GM03348 (cell line): ENCODE measurements at regions not wholly inside any gene's neighbourhood (a gene's known extent, or its start where the extent isn't known, plus 50 kb on each side); places are given as distances from the start of the nearest gene placed in this dataset.
A peak's percentile ranks its signal among the peaks of the same experiment; 100 is the strongest.
"Not testable (repeated sequence)": the region's sequence is repeated elsewhere in the genome, so short reads cannot be mapped to it uniquely, and the experiment has no call there.

ENCODE experiments used
- DNase-seq: peaks from one replicate; pipeline ENCODE4 v3.0.0; 2012; ENCODE audit warnings: low spot score

- no peak for DNase-seq
These were observed 63.1 kb downstream of the MTNR1B start for GRCh38 chr11:93032580-93032979.

DNA sequence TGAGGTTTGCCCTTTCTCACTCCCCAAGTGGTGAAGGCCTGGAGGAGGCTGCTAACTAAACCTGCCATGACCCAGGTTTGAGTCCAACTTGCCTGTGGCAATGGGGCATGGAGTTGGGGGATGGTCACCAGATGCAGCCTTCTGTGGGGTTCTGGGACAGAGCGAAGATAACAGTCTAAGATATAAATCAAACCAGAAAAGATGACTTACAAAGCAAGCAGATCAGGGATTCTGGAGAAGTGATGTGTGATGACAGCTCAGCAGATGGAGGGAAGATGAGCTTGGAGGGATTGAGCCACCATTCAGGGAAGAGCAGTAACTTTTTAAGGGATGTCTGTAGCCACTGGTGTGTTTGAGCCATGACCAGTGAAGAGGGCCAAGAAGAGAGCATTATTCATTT, 63.6 kb downstream of the MTNR1B start:
- no peak for DNase-seq

- DNase-seq = no peak
These were observed 64.7 kb downstream of the MTNR1B start for GRCh38 chr11:93034031-93034722.

DNA sequence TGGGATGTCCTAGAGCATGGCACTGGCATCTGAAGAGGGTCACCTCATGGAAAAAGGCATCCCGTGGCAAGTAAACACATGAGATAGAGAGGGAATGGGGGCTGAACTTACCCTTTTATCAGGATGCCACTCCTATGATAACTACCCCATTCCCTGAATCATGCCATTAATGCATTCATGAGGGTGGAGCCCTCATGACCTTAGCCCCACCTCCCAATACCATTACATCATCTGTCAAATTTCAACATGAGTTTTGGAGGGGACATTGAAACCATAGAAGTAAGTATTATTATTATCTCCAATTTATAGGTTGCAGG, 65.2 kb downstream of the MTNR1B start:
- no peak for DNase-seq

DNA sequence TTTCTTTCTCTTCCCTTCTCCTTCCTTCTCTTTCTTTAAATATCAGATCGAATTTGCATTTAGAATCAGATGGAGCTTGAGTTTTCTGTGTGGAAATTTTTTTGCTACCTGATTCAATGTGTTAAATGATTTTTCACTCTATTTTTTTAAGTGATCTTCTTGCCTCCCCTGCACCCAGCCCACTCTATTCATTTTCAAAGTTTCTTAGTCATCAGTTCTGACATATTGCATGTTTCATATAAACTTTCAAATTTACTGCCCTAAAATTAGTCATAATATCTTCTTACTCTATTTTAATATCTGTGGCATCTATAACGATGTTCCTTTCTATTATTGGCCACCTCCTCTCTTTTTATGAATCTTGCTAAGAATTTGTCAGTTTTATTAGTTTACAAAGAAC, 69.1 kb downstream of the MTNR1B start:
- DNase-seq = no peak

DNA sequence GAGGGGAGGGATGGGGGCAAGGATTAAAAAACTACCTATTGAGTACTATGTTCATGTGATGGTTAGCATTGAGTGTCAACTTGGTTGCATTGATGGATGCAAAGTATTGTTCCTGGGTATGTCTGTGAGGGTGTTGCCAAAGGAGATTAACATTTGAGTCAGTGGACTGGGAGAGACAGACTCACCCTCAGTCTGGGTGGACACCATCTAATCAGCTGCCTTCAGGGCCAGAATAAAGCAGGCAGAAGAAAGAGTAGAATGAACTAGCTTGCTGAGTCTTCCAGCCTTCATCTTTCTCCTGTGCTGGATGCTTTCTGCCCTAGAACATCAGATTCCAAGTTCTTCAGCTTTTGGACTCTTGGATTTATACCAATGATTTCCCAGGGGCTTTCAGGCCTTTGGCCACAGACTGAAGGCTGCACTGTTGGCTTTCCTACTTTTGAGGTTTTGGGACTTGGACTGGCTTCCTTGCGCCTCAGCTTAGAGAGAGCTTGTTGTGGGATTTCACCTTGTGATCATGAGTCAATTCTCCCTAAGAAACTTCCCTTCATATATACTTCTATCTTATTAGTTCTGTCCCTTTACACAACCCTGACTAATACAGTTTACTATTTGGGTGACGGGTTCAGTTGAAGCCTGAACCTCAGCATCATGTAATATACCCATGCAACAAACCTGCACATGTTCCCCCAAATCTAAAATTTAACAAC, 70.2 kb downstream of the MTNR1B start:
- DNase-seq = no peak

DNA sequence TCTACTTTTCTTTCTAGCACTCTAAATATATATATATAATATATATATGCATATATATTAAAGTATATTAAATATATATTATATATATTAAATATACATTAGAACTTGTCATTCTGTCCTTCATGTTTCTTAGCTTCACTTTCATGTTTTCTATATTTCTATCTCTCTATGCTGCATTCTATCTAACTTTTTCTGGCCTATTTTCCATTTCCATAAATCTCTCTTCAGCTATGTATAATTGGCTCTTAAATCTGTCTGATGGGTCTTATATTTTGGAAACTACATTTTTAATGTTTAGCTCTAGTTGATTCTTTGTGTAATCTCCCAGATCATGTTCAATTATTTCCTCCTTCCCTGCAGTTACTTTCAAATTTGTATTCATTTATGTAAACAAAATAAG, 72.2 kb downstream of the MTNR1B start:
- no peak for DNase-seq

DNA sequence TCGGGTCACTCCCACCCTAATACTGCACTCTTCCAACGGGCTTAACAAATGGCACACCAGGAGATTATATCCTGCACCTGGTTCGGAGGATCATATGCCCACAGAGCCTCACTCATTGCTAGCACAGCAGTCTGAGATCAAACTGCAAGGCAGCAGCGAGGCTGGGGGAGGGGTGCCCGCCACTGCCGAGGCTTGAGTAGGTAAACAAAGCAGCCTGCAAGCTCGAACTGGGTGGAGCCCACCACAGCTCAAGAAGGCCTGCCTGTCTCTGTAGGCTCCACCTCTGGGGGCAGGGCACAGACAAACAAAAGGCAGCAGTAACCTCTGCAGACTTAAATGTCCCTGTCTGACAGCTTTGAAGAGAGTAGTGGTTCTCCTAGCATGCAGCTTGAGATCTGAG, 73.7 kb downstream of the MTNR1B start:
- not testable (repeated sequence) for DNase-seq

DNA sequence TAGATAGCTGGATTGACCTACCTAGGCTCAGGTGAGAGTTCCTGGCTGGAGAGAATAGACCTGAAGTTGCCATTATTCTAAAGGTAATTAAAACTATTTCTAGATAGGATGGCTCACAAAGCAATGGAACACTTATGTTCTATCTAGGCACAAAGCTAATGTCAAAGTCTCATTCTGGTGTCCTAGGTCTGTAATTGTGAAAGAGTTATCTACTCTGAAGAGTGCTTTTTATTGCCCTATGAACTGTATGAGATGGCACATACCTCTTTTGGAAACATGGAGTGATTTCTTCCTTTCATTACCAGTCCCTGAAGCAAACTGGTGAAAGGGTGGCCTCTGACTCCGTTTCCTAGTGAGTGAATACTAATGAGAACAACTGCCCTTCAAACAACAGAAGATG, 80.3 kb downstream of the MTNR1B start:
- no peak for DNase-seq

- peak; percentile 43 for DNase-seq
These were observed 81.7 kb downstream of the MTNR1B start for GRCh38 chr11:93051186-93051585.

GRCh38 chr11:93053864-93054263, 84.4 kb downstream of the MTNR1B start:
- no peak for DNase-seq

DNA sequence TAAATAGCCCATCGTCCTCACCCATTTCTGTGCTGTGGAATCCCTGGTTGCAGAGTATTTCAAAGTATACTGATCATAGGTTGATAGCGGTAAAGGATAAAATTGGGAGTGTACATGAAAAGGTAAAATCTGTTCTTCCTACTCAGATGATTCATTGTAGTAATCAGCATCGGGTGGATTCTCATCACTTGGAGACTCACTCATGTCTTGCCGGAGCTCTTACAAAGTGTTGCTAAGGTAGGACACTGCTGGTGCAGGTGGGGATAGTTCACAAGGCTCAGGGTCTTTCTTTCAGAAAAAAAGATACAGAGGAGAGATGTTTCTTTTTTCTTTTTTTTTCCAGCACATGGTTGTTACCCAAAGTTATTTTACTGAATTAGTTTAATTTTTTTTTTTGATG, 84.8 kb downstream of the MTNR1B start:
- no peak for DNase-seq

DNA sequence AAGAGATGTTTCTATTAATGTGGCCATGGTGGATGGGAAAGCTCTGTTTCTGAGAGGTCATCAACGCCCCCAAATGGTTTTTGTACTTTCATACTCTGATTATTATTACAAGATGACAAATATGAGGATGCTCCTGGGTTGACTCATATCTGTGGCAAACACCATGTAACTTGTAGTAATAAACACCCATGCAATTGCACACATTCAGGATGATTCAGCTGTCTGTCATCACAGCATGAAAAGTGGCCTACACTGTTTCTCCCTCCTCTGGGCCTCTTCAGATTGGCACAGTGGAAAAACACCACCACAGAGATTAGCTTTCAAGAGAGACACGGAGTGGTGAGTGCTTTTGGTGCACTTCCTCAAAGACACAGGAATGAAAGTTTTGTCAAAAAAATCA, 85.4 kb downstream of the MTNR1B start:
- DNase-seq = peak; percentile 86

DNA sequence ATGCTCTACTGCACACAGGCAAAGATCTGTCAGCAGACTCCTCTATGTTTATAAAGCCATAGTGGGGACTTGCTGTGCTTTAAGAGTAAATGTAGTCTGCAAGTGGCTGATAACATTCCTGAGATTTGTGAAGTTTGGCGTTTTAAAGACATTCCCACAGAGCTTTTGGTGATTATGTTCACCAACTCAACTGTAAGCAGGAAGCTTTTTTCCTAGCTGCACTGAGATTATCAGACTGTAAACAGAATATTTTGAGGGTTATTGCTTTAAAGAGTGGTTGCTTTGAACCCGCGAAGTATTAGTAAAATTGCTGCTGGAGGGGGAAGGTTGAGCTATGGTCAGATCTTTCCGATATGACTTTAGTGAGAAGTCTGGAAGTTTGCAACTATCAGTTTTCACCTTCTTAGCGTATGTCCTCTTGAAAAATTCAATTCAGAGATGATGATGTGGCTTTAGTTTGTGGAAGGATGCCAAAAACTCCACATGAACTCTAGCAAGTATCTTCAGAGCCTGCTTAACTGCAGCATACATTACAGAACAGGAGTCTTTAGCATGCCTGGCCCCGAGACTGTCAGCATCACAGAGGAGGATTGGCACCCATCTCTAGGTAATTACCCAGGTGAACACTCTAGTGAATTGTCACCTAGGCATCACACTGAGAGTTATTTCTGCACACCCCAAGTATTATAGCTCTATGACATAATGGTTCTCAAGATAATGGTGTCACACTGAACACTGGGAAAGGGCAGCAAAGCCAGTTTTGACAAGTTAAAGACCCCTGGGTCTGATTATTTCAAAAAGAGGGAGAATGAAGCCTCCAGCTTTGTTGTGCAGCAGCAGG, 89.9 kb downstream of the MTNR1B start:
- DNase-seq = no peak

DNA sequence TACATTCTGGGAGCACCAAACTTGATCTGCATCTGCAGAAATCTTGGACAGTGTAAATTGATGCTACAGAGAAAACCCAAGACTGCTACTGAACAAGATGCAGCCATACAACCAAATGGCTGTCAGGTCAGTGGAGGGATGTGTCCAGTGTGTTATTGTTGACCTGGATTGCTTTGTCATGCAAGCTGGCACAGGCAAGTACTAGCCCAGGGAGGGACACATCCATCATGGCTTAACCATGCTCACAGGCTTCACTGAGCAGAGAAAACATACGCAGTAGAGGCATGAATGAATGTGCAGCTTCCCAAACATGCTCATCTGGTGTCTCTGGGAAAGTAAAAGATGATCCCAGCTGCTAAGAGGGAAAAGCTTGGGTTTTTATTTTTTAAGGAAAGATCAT, 93.6 kb downstream of the MTNR1B start:
- DNase-seq = no peak

- DNase-seq = not testable (repeated sequence)
These were observed 95.7 kb downstream of the MTNR1B start for GRCh38 chr11:93065074-93065674.

DNA sequence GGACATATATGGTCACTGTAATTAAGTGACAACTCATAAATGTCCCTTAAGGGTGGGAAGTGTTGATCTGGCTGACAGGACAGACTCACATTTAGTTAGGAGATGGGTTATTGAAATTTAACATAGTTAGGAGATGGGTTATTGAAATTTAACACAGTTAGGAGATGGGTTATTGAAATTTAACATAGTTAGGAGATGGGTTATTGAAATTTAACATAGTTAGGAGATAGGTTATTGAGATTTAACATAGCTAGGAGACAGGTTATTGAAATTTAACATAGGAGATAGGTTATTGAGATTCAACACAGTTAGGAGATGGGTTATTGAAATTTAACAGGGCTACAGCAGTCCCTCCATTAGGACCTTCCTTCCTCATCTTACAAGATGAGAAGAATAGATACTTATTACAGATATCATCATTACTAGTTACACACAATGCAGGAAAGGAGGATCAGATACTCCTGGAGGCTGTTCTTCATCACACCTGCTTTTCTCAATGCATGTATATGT, 98.5 kb downstream of the MTNR1B start:
- no peak for DNase-seq

- DNase-seq = no peak
These were observed 102.9 kb downstream of the MTNR1B start for GRCh38 chr11:93072229-93072914.

GRCh38 chr11:93073026-93073425, 103.6 kb downstream of the MTNR1B start:
- no peak for DNase-seq

DNA sequence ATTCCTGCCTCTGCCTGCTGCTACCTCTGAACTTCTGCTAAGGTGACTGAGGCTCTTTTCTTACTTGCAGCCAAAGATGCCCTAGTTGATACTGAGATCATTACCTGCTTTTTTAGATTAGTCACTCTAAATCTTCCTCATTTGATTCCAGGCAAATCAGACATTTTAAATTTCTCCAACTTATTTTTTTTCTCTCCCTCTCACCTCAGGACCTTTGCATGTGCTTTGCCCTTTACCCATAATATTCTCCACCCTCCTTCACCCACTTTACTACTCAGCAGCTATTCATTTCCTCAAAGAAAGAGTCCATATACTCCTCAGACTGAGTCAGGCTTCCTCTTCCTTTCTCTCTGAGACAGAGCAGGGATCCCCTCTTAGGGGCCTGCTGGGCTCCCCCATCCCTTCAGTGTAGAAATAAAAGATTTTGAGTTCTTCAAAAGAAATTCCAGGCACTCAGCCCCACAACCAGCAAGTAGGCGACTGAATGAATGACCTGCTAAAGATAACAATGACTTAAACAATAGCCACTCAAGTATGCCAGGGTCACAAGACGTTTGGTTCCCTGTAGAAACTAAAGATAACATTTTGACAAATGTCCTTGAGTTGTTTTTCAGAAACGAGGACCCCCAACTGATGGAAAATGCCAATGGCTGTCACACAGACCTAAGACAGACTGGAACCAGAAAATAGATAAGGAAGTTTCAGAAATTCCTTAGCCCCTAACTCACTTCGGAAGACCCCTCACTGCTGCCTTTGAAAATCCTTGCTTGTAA, 104.2 kb downstream of the MTNR1B start:
- no peak for DNase-seq

DNA sequence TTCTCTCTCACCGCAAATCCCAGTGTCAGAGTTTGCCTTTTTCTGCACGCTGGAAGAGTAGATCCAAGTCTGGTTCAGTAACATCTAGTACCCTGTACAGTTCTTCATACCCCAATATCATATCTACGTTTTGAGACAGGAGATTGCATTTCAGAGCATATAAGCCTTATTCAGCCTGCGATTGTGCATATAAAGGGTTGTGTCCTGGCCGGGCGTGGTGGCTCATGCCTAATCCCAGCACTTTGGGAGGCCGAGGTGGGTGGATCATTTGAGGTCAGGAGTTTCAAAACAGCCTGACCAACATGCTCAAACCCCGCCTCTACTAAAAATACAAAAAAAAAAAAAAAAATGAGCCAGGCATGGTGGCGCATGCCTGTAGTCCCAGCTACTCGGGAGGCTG, 104.9 kb downstream of the MTNR1B start:
- DNase-seq = no peak
